ENCODE measurements at regions not wholly inside any gene's neighbourhood (a gene's known extent, or its start where the extent isn't known, plus 50 kb on each side); places are given as distances from the start of the nearest gene placed in this dataset.
"Not testable (repeated sequence)": the region's sequence is repeated elsewhere in the genome, so short reads cannot be mapped to it uniquely, and the experiment has no call there.

GRCh38 chr20:56773749-56774148 lies 144.6 kb downstream of the TFAP2C start:
- DNase-seq: no peak

- DNase-seq: no peak
Measured at GRCh38 chr20:56774873-56775272, 145.8 kb downstream of the TFAP2C start.

GRCh38 chr20:56776345-56776744 lies 147.2 kb downstream of the TFAP2C start:
- DNase-seq: no peak

- no peak for DNase-seq
Measured at GRCh38 chr20:56778765-56779195, 149.7 kb downstream of the TFAP2C start.

GRCh38 chr20:56779452-56780143 lies 150.5 kb downstream of the TFAP2C start:
- DNase-seq: no peak

- no peak for DNase-seq
Measured at GRCh38 chr20:56780266-56780665, 151.2 kb downstream of the TFAP2C start.

GRCh38 chr20:56781108-56781739 lies 152.1 kb downstream of the TFAP2C start:
- DNase-seq: no peak

- DNase-seq: not testable (repeated sequence)
Measured at GRCh38 chr20:56781987-56782560, 153.0 kb downstream of the TFAP2C start.

GRCh38 chr20:56782814-56783213 lies 153.7 kb downstream of the TFAP2C start:
- DNase-seq: not testable (repeated sequence)

- DNase-seq: no peak
Measured at GRCh38 chr20:56783826-56784225, 154.7 kb downstream of the TFAP2C start.

GRCh38 chr20:56786503-56786902 lies 157.4 kb downstream of the TFAP2C start:
- no peak for DNase-seq

GRCh38 chr20:56788041-56788670 lies 159.1 kb downstream of the TFAP2C start:
- no peak for DNase-seq

GRCh38 chr20:56788671-56789610 lies 159.8 kb downstream of the TFAP2C start:
- no peak for DNase-seq

- DNase-seq: no peak
Measured at GRCh38 chr20:56793916-56794315, 164.8 kb downstream of the TFAP2C start.

GRCh38 chr20:56795492-56795891 lies 166.4 kb downstream of the TFAP2C start:
- DNase-seq: no peak

GRCh38 chr20:56796345-56796744 lies 167.2 kb downstream of the TFAP2C start:
- no peak for DNase-seq

- DNase-seq: no peak
Measured at GRCh38 chr20:56797023-56797422, 167.9 kb downstream of the TFAP2C start.

GRCh38 chr20:56798634-56799033 lies 169.5 kb downstream of the TFAP2C start:
- no peak for DNase-seq

GRCh38 chr20:56799187-56799586 lies 170.1 kb downstream of the TFAP2C start:
- DNase-seq: no peak

GRCh38 chr20:56800088-56800487 lies 171.0 kb downstream of the TFAP2C start:
- no peak for DNase-seq

- no peak for DNase-seq
Measured at GRCh38 chr20:56801971-56802755, 173.1 kb downstream of the TFAP2C start.

GRCh38 chr20:56802805-56803204 lies 173.7 kb downstream of the TFAP2C start:
- DNase-seq: no peak
